ENCODE measurements at regions not wholly inside any gene's neighbourhood (a gene's known extent, or its start where the extent isn't known, plus 50 kb on each side); places are given as distances from the start of the nearest gene placed in this dataset.

DNA sequence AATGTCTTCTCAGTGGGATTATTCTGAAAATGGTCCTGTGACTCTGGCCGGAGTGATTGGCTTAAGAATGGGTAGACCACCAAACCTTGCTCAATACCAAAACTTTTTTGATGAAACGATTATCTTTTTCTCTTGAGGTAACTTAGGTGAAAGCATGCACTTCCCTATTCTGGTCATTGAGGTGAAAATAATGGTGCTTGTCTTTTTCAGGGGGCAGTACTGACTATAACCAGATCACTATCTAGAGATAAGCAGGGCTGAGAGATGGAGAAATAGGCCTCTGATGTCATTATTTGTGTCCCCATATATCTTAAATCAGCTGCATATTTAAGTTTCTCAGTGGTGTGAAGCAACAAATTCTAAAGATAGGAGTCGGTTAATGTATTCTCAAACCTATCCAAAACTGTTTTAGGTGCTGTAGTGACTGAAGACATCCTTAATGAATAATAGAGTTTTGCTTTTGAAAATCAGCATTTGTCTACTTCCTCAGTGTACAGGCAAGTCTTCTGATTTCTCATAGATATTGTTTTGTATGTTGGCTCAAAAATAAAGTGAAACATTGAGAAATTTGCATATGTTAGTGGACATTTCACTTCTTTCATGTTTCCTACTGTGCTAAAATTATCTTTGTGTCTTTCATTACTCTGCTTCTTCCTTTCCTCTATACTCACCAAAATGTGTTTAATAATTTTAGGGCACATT lies 735.3 kb upstream of the ADGRL4 start:
- TF ChIP-seq, protein P1, sequence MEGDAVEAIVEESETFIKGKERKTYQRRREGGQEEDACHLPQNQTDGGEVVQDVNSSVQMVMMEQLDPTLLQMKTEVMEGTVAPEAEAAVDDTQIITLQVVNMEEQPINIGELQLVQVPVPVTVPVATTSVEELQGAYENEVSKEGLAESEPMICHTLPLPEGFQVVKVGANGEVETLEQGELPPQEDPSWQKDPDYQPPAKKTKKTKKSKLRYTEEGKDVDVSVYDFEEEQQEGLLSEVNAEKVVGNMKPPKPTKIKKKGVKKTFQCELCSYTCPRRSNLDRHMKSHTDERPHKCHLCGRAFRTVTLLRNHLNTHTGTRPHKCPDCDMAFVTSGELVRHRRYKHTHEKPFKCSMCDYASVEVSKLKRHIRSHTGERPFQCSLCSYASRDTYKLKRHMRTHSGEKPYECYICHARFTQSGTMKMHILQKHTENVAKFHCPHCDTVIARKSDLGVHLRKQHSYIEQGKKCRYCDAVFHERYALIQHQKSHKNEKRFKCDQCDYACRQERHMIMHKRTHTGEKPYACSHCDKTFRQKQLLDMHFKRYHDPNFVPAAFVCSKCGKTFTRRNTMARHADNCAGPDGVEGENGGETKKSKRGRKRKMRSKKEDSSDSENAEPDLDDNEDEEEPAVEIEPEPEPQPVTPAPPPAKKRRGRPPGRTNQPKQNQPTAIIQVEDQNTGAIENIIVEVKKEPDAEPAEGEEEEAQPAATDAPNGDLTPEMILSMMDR (IDR thresholded peaks at IDR 0.05), result no peak
- no peak for TF ChIP-seq POLR2A (IDR thresholded peaks at IDR 0.05)
- H3K27me3 ChIP-seq, result no peaks in the 10 kb centered on the region
- intact Hi-C loops (cut with DNase I), result no loop called here
- no peak overlapping the region for H3K27ac ChIP-seq
- no peak for ATAC-seq
- H3K4me3 ChIP-seq, result no peak overlapping the region
- H3K4me1 ChIP-seq, result no peaks in the 10 kb centered on the region
- H3K36me3 ChIP-seq, result no peaks in the 10 kb centered on the region
- 63% methylated on average over 3 of the region's 3 CpGs for WGBS (ENCODE audit: insufficient coverage, low coverage, low lambda C conversion rate, missing lambda C conversion rate)
- DNase-seq, result no peak
- H3K9me3 ChIP-seq, result no peaks in the 10 kb centered on the region

DNA sequence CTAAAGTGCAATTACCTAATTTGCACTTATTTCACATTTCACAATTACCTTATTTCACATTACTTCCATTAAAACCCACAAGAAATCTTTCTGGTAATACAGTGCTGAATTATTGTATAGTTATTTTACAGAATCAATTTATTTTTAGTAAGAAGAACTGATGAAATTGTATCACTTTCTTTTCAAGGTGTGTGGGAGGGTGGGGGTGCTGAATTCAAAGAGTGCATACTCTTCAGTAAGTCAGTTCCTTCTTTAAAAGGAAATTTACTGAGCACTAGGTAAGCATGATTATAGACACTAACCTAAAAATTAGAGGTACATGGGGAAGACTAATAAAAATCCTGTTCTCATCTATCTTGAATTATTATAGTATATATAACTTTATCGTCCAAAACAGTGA lies 731.6 kb upstream of the ADGRL4 start:
- TF ChIP-seq POLR2A (IDR thresholded peaks at IDR 0.05), result no peak
- Histone ChIP-seq H3K4me1 (no peaks in the 10 kb centered on the region), H3K27ac (no peak overlapping the region), H3K9me3 (no peaks in the 10 kb centered on the region), H3K4me3 (no peak overlapping the region), H3K36me3 (no peaks in the 10 kb centered on the region), H3K27me3 (no peaks in the 10 kb centered on the region)
- ATAC-seq, result no peak
- 66% methylated on average over 1 of the region's 1 CpG for WGBS (ENCODE audit: insufficient coverage, low coverage, low lambda C conversion rate, missing lambda C conversion rate)
- intact Hi-C loops (cut with DNase I), result no loop called here
- no peak for DNase-seq

DNA sequence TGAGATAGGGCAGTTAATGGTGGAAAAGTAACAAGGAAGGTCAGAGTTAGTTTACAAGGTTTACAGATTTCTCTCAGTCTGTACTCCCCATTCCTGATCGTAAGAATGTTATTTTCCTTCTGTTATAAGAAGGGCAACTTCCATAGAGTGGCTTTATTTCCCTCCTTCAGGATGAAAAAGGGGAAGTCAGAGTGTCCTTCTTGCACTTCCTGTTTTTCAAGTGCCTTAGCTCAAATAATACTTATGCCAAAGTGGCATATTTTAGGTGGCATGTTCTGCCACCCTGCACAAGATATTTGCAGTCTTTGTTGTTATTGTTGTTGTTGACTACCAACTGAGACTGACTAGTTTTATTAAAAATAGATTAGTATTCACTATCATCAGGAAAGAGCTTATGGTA lies 730.7 kb upstream of the ADGRL4 start:
- no peaks in the 10 kb centered on the region for H3K36me3 ChIP-seq
- ATAC-seq (no peak), DNase-seq (no peak)
- 23% methylated on average over 1 of the region's 1 CpG for WGBS (ENCODE audit: insufficient coverage, low coverage, low lambda C conversion rate, missing lambda C conversion rate)
- no peaks in the 10 kb centered on the region for H3K9me3 ChIP-seq
- no peak overlapping the region for H3K27ac ChIP-seq
- no peaks in the 10 kb centered on the region for H3K4me1 ChIP-seq
- H3K27me3 ChIP-seq, result no peaks in the 10 kb centered on the region
- H3K4me3 ChIP-seq, result no peak overlapping the region
- TF ChIP-seq, protein P1 (IDR thresholded peaks at IDR 0.05), result no peak
- TF ChIP-seq POLR2A (IDR thresholded peaks at IDR 0.05), result no peak
- intact Hi-C loops (cut with DNase I), result no loop called here

DNA sequence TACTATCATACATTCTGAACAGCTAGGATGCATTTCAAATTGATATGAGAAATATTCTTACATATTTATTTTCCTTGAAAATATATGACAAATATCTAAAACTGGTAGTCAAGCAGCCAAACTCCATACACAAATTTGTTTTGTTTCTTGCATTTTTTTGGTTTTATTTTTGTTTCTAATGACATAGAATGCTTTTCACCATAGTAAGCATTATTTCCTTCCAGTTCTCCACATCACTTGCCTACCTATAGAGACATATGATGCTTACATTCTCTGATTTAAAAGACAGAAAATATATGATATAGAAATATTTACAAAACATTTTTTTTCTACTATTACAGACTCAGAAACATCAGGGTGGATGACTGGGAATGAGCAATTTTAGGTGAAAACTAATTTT lies 726.4 kb upstream of the ADGRL4 start:
- Histone ChIP-seq H3K27ac (no peak overlapping the region), H3K27me3 (no peaks in the 10 kb centered on the region), H3K36me3 (no peaks in the 10 kb centered on the region), H3K9me3 (no peaks in the 10 kb centered on the region), H3K4me1 (no peaks in the 10 kb centered on the region), H3K4me3 (no peak overlapping the region)
- TF ChIP-seq POLR2A (IDR thresholded peaks at IDR 0.05), result no peak
- TF ChIP-seq, protein P1 (IDR thresholded peaks at IDR 0.05), result no peak
- ATAC-seq (no peak), DNase-seq (no peak)
- intact Hi-C loops (cut with DNase I), result no loop called here

DNA sequence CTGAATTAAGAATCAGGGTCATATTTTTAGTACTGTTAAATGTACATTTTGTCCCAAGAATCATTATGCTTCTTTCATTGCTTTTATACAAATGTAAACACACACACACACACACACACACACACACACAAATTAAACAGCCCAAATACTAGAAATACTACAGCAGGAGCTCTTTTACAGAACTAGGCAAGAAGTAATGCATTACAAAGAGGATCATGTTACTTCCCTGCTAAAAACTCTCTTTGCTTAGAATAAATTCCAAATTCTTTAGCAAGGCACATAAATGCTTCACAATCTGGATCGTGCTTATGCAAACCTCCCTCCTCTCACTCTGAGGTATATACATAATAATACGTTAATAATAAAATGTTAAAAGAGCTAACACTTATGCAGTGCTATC lies 720.4 kb upstream of the ADGRL4 start:
- intact Hi-C loops (cut with DNase I), result no loop called here
- no peak for TF ChIP-seq POLR2A (IDR thresholded peaks at IDR 0.05)
- TF ChIP-seq, protein P1 (IDR thresholded peaks at IDR 0.05), result no peak
- Histone ChIP-seq H3K36me3 (no peaks in the 10 kb centered on the region), H3K4me1 (no peaks in the 10 kb centered on the region), H3K9me3 (no peaks in the 10 kb centered on the region), H3K4me3 (no peak overlapping the region), H3K27ac (no peak overlapping the region), H3K27me3 (no peaks in the 10 kb centered on the region)
- WGBS (ENCODE audit: insufficient coverage, low coverage, low lambda C conversion rate, missing lambda C conversion rate), result 46% methylated on average over 2 of the region's 2 CpGs
- no peak for ATAC-seq
- DNase-seq, result no peak

Measured in right lobe of liver (tissue), 6 donors.